IMR-90 (cell line): ENCODE measurements at regions not wholly inside any gene's neighbourhood (a gene's known extent, or its start where the extent isn't known, plus 50 kb on each side); places are given as distances from the start of the nearest gene placed in this dataset.

Experiments
- ATAC-seq: fragments of 200-7000 bp; cut with Tn5 transposase; 2 replicates; pipeline ENCODE4 v1.9.1; 2020; ENCODE audit warnings: low read depth, mild to moderate bottlenecking, moderate library complexity
- BruUV-seq: library from RNA; stranded (reverse); fragments of 400-500 nt; replicated peaks from 2 replicates; lab custom pipeline; 2021; lab: Mats Ljungman, UMichigan
- CTCF ChIA-PET: fragments of 300-600 bp; formaldehyde crosslinking; extraction: SDS; loops from one replicate; lab custom pipeline; 2021; ENCODE audit warnings: antibody characterized with exemption; lab: Yijun Ruan, JAX
- POLR2A ChIA-PET: fragments of 300-600 bp; sonication (Branson Sonifier 250); formaldehyde crosslinking; loops from one replicate; lab custom pipeline; 2022; ENCODE audit warnings: antibody characterized with exemption; ENCODE audit not compliant: unreplicated experiment; lab: Charles Lee
- DNase-seq: peaks from one replicate; pipeline ENCODE4 v3.0.0; 2013
- H2AFZ ChIP-seq: replicated peaks from 2 replicates; pipeline ENCODE3; 2013; ENCODE audit warnings: low read length, mild to moderate bottlenecking; ENCODE audit not compliant: poor library complexity
- H2AK5ac ChIP-seq: 2 replicates; pipeline ENCODE4 v1.6.1; 2013; ENCODE audit warnings: low read depth, low read length, inconsistent platforms
- H2AK9ac ChIP-seq: replicated peaks from 2 replicates; pipeline ENCODE3; 2013; ENCODE audit warnings: mild to moderate bottlenecking, low read depth, low read length, moderate library complexity; ENCODE audit not compliant: poor library complexity
- H2BK120ac ChIP-seq: 2 replicates; pipeline ENCODE4 v1.6.1; 2013; ENCODE audit warnings: low read depth, low read length, inconsistent platforms
- H2BK15ac ChIP-seq: 3 replicates; pipeline ENCODE4 v1.6.1; 2013; ENCODE audit warnings: low read depth, low read length, inconsistent platforms
- H2BK20ac ChIP-seq: 2 replicates; pipeline ENCODE4 v1.6.1; 2013; ENCODE audit warnings: low read depth, mild to moderate bottlenecking, inconsistent platforms, low read length, moderate library complexity
- H2BK5ac ChIP-seq: 2 replicates; pipeline ENCODE4 v1.6.1; 2013; ENCODE audit warnings: mild to moderate bottlenecking, low read depth, low read length, inconsistent platforms; ENCODE audit not compliant: poor library complexity, severe bottlenecking
- H3K14ac ChIP-seq: replicated peaks from 2 replicates; pipeline ENCODE4 v1.6.1; 2013; ENCODE audit warnings: low read depth, low read length, inconsistent platforms
- H3K18ac ChIP-seq: 2 replicates; pipeline ENCODE4 v1.6.1; 2013; ENCODE audit warnings: low read depth, low read length, control low read depth
- H3K23ac ChIP-seq: 2 replicates; pipeline ENCODE4 v1.6.1; 2013; ENCODE audit warnings: low read depth, low read length, inconsistent platforms
- H3K27ac ChIP-seq: 2 replicates; pipeline ENCODE4 v1.5.1; 2013; ENCODE audit warnings: mild to moderate bottlenecking, control low read depth, low read length; ENCODE audit not compliant: insufficient read depth
- H3K27me3 ChIP-seq: 2 replicates; pipeline ENCODE4 v1.6.1; 2013; ENCODE audit warnings: low read length; ENCODE audit not compliant: control insufficient read depth, insufficient read depth
- H3K36me3 ChIP-seq: 2 replicates; pipeline ENCODE4 v1.6.1; 2013; ENCODE audit warnings: low read length, mixed read lengths; ENCODE audit not compliant: control insufficient read depth, insufficient read depth
- H3K4ac ChIP-seq: 2 replicates; pipeline ENCODE4 v1.6.1; 2013; ENCODE audit warnings: low read depth, low read length, inconsistent platforms
- H3K4me1 ChIP-seq: 2 replicates; pipeline ENCODE4 v1.6.1; 2013; ENCODE audit warnings: low read length, mixed read lengths; ENCODE audit not compliant: control insufficient read depth, insufficient read depth
- H3K4me2 ChIP-seq: 2 replicates; pipeline ENCODE4 v1.6.1; 2013; ENCODE audit warnings: low read depth, mild to moderate bottlenecking, control low read depth, low read length, moderate library complexity
- H3K4me3 ChIP-seq: 2 replicates; pipeline ENCODE4 v1.5.1; 2013; ENCODE audit warnings: low read depth, mild to moderate bottlenecking, control low read depth, low read length, moderate library complexity; ENCODE audit not compliant: insufficient read depth
- H3K56ac ChIP-seq: 2 replicates; pipeline ENCODE4 v1.6.1; 2013; ENCODE audit warnings: low read length, inconsistent platforms; ENCODE audit not compliant: insufficient read depth; ENCODE audit errors: extremely low read depth
- H3K79me1 ChIP-seq, 2 experiments: 2 replicates each; pipeline ENCODE4 v1.6.1; 2013; ENCODE audit warnings: low read length in 2 of 2, inconsistent platforms in 1 of 2, low read depth in 1 of 2
- H3K9ac ChIP-seq: 2 replicates; pipeline ENCODE4 v1.6.1; 2013; ENCODE audit warnings: low read depth, low read length, control low read depth
- H3K9me1 ChIP-seq: 2 replicates; pipeline ENCODE4 v1.6.1; 2013; ENCODE audit warnings: low read length, inconsistent platforms; ENCODE audit not compliant: insufficient read depth
- H3K9me3 ChIP-seq: 2 replicates; pipeline ENCODE4 v1.6.1; 2013; ENCODE audit warnings: low read length; ENCODE audit not compliant: control insufficient read depth, insufficient read depth
- H4K20me1 ChIP-seq: 2 replicates; pipeline ENCODE4 v1.6.1; 2013; ENCODE audit warnings: low read length, inconsistent platforms; ENCODE audit not compliant: insufficient read depth
- H4K5ac ChIP-seq: 2 replicates; pipeline ENCODE4 v1.6.1; 2013; ENCODE audit warnings: mild to moderate bottlenecking, low read depth, low read length, control low read depth
- H4K8ac ChIP-seq, 2 experiments: 2 replicates each; pipeline ENCODE4 v1.6.1; 2013; ENCODE audit warnings: low read depth in 2 of 2, low read length in 2 of 2, control low read depth in 1 of 2, inconsistent platforms in 1 of 2
- H4K91ac ChIP-seq: 2 replicates; pipeline ENCODE4 v1.6.1; 2013; ENCODE audit warnings: low read depth, low read length, inconsistent platforms; ENCODE audit not compliant: insufficient read depth
- CHD1 ChIP-seq: IDR thresholded peaks from 2 replicates; pipeline ENCODE4 v1.6.1; 2012; ENCODE audit warnings: low read depth, low read length, improper control_type of control experiment
- FOS ChIP-seq: fragments of 150-350 bp; IDR thresholded peaks from 2 replicates; pipeline ENCODE4 v1.6.1; 2016; ENCODE audit warnings: low read depth, low read length
- MAZ ChIP-seq: IDR thresholded peaks from 2 replicates; pipeline ENCODE4 v1.6.1; 2012; ENCODE audit warnings: low read depth, mild to moderate bottlenecking, low read length, improper control_type of control experiment, moderate library complexity, borderline replicate concordance
- POLR2A ChIP-seq: IDR thresholded peaks from 2 replicates; pipeline ENCODE4 v1.6.1; 2012; ENCODE audit warnings: mild to moderate bottlenecking, low read depth, low read length
- RAD21 ChIP-seq: IDR thresholded peaks from 2 replicates; pipeline ENCODE4 v1.6.1; 2012; ENCODE audit warnings: low read length, improper control_type of control experiment
- SMC3 ChIP-seq: fragments of 150-350 bp; IDR thresholded peaks from 2 replicates; pipeline ENCODE4 v1.6.1; 2016; ENCODE audit warnings: low read depth, mild to moderate bottlenecking, antibody characterized with exemption, low read length, moderate library complexity
- whole genome bisulfite sequencing, 2 experiments: methylation state at CpG; one replicate each; pipeline versions ENCODE4 v1.1.5 to v1.1.7; 2013; ENCODE audit warnings: missing lambda C conversion rate in 2 of 2; ENCODE audit not compliant: insufficient read length in 1 of 2; ENCODE audit errors: extremely low coverage in 2 of 2; 5-methylcytosine and 5-hydroxymethylcytosine counted together
- dilution Hi-C: fragments of 300-500 bp; cut with HindIII; formaldehyde crosslinking; loops from one replicate; pipeline ENCODE4 v1.14.3; 2018; ENCODE audit warnings: low sequenced_read_pairs; ENCODE audit not compliant: unreplicated experiment
- in situ Hi-C: fragments of 300-500 bp; cut with MboI; formaldehyde crosslinking; loops from 3 replicates; pipeline ENCODE4 v1.14.3; 2019; ENCODE audit warnings: low sequenced_read_pairs, inconsistent platforms, mixed read lengths
- intact Hi-C: fragments of 100-400 bp; cut with micrococcal nuclease; formaldehyde crosslinking; loops from 2 replicates; pipeline ENCODE4 v1.10.0; 2022
- TF ChIP-seq, protein P1 (sequence below): conservative IDR thresholded peaks from 2 replicates; pipeline ENCODE4 v1.5.1; 2012; ENCODE audit warnings: mild to moderate bottlenecking, low read depth, low read length, improper control_type of control experiment
- TF ChIP-seq, protein P2 (sequence below): fragments of 150-350 bp; IDR thresholded peaks from 2 replicates; pipeline ENCODE4 v1.6.1; 2017; ENCODE audit warnings: mild to moderate bottlenecking, antibody characterized with exemption, low read length, low read depth

DNA sequence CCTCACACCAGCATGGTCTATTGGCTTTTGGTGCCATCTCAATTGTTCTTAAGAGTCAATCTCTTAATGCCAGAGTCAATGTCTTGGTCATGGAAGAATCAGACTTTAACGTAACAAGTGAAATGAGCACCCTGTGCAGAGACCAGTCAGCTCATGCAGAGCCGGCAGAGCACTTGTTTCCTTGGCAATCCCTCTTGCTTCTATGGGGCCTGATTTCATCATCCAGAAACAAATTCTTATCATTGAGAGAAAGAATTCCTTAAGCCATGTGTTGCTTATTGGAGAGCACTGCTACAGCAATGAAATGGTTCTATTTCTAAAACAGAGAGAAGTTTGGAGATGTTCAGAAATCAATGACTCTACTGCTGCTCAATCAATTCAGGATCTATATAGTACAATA is 212.8 kb downstream of the IPMK start:
- Histone ChIP-seq H3K4ac (no peak overlapping the region), H3K27ac (no peak overlapping the region), H3K4me1 (no peaks in the 10 kb centered on the region), H4K91ac (no peak overlapping the region), H3K4me3 (no peak overlapping the region), H3K56ac (no peak overlapping the region), H3K23ac (no peak overlapping the region), H2BK20ac (no peak overlapping the region), H3K14ac (no peak overlapping the region), H3K9ac (no peak overlapping the region), H2BK15ac (no peak overlapping the region), H4K20me1 (no peaks in the 10 kb centered on the region), H3K4me2 (no peak overlapping the region), H2AFZ (no peak overlapping the region), H3K79me1 (no peaks in the 10 kb centered on the region), H3K27me3 (no peaks in the 10 kb centered on the region), H2AK9ac (no peak overlapping the region), H3K18ac (no peak overlapping the region), H2BK5ac (no peak overlapping the region), H3K9me1 (no peaks in the 10 kb centered on the region), H2AK5ac (no peak overlapping the region), H4K5ac (no peak overlapping the region), H3K9me3 (no peaks in the 10 kb centered on the region), H2BK120ac (no peak overlapping the region), H4K8ac (no peak overlapping the region), H3K36me3 (no peaks in the 10 kb centered on the region)
- ChIA-PET CTCF (no interaction called here), POLR2A (no interaction called here)
- DNase-seq (peak; percentile 27), ATAC-seq (no peak)
- intact Hi-C loops: no loop called here
- dilution Hi-C loops: no loop called here
- in situ Hi-C loops: loop anchor here (25.0 kb wide), 1 partner anchor 343 kb away; no protein-coding TSS in a partner anchor
- no CpG with 5 or more reads among the region's 2 CpGs for WGBS, 2 experiments
- TF ChIP-seq, protein P1, sequence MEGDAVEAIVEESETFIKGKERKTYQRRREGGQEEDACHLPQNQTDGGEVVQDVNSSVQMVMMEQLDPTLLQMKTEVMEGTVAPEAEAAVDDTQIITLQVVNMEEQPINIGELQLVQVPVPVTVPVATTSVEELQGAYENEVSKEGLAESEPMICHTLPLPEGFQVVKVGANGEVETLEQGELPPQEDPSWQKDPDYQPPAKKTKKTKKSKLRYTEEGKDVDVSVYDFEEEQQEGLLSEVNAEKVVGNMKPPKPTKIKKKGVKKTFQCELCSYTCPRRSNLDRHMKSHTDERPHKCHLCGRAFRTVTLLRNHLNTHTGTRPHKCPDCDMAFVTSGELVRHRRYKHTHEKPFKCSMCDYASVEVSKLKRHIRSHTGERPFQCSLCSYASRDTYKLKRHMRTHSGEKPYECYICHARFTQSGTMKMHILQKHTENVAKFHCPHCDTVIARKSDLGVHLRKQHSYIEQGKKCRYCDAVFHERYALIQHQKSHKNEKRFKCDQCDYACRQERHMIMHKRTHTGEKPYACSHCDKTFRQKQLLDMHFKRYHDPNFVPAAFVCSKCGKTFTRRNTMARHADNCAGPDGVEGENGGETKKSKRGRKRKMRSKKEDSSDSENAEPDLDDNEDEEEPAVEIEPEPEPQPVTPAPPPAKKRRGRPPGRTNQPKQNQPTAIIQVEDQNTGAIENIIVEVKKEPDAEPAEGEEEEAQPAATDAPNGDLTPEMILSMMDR: no peak
- TF ChIP-seq SMC3 (no peak), RAD21 (no peak), MAZ (no peak), FOS (no peak), CHD1 (no peak), POLR2A (no peak)
- TF ChIP-seq, protein P2, sequence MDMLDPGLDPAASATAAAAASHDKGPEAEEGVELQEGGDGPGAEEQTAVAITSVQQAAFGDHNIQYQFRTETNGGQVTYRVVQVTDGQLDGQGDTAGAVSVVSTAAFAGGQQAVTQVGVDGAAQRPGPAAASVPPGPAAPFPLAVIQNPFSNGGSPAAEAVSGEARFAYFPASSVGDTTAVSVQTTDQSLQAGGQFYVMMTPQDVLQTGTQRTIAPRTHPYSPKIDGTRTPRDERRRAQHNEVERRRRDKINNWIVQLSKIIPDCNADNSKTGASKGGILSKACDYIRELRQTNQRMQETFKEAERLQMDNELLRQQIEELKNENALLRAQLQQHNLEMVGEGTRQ: no peak
- BruUV-seq: no TSS peak
